ENCODE measurements at regions not wholly inside any gene's neighbourhood (a gene's known extent, or its start where the extent isn't known, plus 50 kb on each side); places are given as distances from the start of the nearest gene placed in this dataset.

DNA sequence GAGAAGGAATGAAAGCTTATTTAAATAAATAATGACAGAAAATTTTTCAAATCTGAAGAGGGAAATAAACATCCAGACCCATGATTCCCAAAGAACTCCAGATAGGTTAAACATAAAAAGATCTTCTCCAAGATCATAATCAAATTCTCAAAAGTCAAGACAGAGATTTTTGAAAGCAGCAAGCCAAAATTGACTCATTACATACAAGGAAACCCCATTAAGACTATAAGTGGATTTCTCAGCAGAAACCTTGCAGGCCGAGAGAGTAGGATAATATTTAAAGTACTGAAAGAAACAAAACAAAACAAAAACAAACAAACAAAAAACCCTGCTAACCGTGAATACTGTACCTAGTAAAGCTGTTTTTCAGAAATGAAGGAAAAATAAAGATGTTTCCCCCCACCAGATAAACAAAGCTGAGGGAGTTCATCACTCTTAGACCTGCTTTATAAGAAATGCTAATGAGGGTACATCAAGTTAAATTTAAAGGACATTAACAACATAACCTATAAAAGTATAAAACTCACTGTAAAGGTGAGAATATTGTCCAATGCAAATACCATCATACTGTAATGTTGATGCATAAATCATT, 412.2 kb downstream of the INSC start:
- TF ChIP-seq, protein P1, sequence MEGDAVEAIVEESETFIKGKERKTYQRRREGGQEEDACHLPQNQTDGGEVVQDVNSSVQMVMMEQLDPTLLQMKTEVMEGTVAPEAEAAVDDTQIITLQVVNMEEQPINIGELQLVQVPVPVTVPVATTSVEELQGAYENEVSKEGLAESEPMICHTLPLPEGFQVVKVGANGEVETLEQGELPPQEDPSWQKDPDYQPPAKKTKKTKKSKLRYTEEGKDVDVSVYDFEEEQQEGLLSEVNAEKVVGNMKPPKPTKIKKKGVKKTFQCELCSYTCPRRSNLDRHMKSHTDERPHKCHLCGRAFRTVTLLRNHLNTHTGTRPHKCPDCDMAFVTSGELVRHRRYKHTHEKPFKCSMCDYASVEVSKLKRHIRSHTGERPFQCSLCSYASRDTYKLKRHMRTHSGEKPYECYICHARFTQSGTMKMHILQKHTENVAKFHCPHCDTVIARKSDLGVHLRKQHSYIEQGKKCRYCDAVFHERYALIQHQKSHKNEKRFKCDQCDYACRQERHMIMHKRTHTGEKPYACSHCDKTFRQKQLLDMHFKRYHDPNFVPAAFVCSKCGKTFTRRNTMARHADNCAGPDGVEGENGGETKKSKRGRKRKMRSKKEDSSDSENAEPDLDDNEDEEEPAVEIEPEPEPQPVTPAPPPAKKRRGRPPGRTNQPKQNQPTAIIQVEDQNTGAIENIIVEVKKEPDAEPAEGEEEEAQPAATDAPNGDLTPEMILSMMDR (IDR thresholded peaks at IDR 0.05 in 2 of 3, conservative IDR thresholded peaks at IDR 0.05 in 1 of 3; ENCODE audit: borderline replicate concordance in 1 of 3, insufficient read depth in 1 of 3, low read depth in 2 of 3, low read length in 2 of 3): no peak
- TF ChIP-seq TCF7L2 (IDR thresholded peaks at IDR 0.05; ENCODE audit: borderline replicate concordance, extremely low read depth, insufficient read depth, insufficient read length): no peak
- TF ChIP-seq, protein P2, sequence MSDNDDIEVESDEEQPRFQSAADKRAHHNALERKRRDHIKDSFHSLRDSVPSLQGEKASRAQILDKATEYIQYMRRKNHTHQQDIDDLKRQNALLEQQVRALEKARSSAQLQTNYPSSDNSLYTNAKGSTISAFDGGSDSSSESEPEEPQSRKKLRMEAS (IDR thresholded peaks at IDR 0.05): no peak
- no peak for TF ChIP-seq EZH2 (IDR thresholded peaks at IDR 0.05)
- no peak for TF ChIP-seq POLR2A (IDR thresholded peaks at IDR 0.05; ENCODE audit: borderline replicate concordance, extremely low read depth, insufficient read depth, insufficient read length)
- TF ChIP-seq POLR2AphosphoS5 (IDR thresholded peaks at IDR 0.05; ENCODE audit: low read depth, low read length): no peak
- no peak for TF ChIP-seq CEBPB (IDR thresholded peaks at IDR 0.05; ENCODE audit: low read depth)
- TF ChIP-seq EGR1 (IDR thresholded peaks at IDR 0.05; ENCODE audit: low read depth): no peak
- TF ChIP-seq JUND (IDR thresholded peaks at IDR 0.05): no peak
- TF ChIP-seq CBX3 (IDR thresholded peaks at IDR 0.05; ENCODE audit: low read depth): no peak
- TF ChIP-seq ZFX (IDR thresholded peaks at IDR 0.05): no peak

All from HCT116 (cell line).